ENCODE measurements at regions not wholly inside any gene's neighbourhood (a gene's known extent, or its start where the extent isn't known, plus 50 kb on each side); places are given as distances from the start of the nearest gene placed in this dataset.

GRCh38 chr1:81299892-81300291 is 500.8 kb upstream of the ADGRL2 start:
- H3K9me3 ChIP-seq (ENCODE audit: low read length): no peaks in the 10 kb centered on the region
- H3K4me3 ChIP-seq (ENCODE audit: low read depth, low read length, poor library complexity, severe bottlenecking): no peak overlapping the region
- POLR2A ChIA-PET: interaction anchor here (0.9 kb wide), 1 partner anchor 268 kb away, joined by 3 read pairs; no protein-coding TSS in a partner anchor
- H3K27ac ChIP-seq (ENCODE audit: low read depth, low read length, poor library complexity, severe bottlenecking): no peak overlapping the region
- DNase-seq (ENCODE audit: low spot score): no peak
- intact Hi-C loops (cut with micrococcal nuclease; ENCODE audit: unreplicated experiment): no loop called here
- H3K9me2 ChIP-seq (ENCODE audit: insufficient read depth, low read length): no peaks in the 10 kb centered on the region
- no TSS peak for BruUV-seq (replicated peaks)
- no peak overlapping the region for H3K4me2 ChIP-seq (ENCODE audit: low read length)
- no peaks in the 10 kb centered on the region for H3K36me3 ChIP-seq (ENCODE audit: insufficient read depth, low read length)
- TF ChIP-seq CTCF (conservative IDR thresholded peaks at IDR 0.05; ENCODE audit: low read length) (no peak), EZH2phosphoT487 (IDR thresholded peaks at IDR 0.05; ENCODE audit: borderline replicate concordance, low read depth, low read length) (no peak)
- H2AFZ ChIP-seq (ENCODE audit: low read length): no peak overlapping the region
- no peaks in the 10 kb centered on the region for H3K79me2 ChIP-seq (ENCODE audit: insufficient read depth, low read depth, low read length)
- no peaks in the 10 kb centered on the region for H3K4me1 ChIP-seq (ENCODE audit: insufficient read depth, low read length, poor library complexity, severe bottlenecking)
- no peaks in the 10 kb centered on the region for H4K20me1 ChIP-seq (ENCODE audit: insufficient read depth, low read length)
- CTCF ChIA-PET (ENCODE audit: unreplicated experiment): no interaction called here

- ChIA-PET POLR2A (no interaction called here), CTCF (ENCODE audit: unreplicated experiment) (no interaction called here)
- Histone ChIP-seq H3K9me2 (ENCODE audit: insufficient read depth, low read length) (no peaks in the 10 kb centered on the region), H3K4me1 (ENCODE audit: insufficient read depth, low read length, poor library complexity, severe bottlenecking) (no peaks in the 10 kb centered on the region), H2AFZ (ENCODE audit: low read length) (no peak overlapping the region), H3K79me2 (ENCODE audit: insufficient read depth, low read depth, low read length) (no peaks in the 10 kb centered on the region), H3K36me3 (ENCODE audit: insufficient read depth, low read length) (no peaks in the 10 kb centered on the region), H4K20me1 (ENCODE audit: insufficient read depth, low read length) (no peaks in the 10 kb centered on the region), H3K4me3 (ENCODE audit: low read depth, low read length, poor library complexity, severe bottlenecking) (no peak overlapping the region), H3K27ac (ENCODE audit: low read depth, low read length, poor library complexity, severe bottlenecking) (no peak overlapping the region), H3K9me3 (ENCODE audit: low read length) (no peaks in the 10 kb centered on the region), H3K4me2 (ENCODE audit: low read length) (no peak overlapping the region)
- no TSS peak for BruUV-seq (replicated peaks)
- no peak for DNase-seq (ENCODE audit: low spot score)
- intact Hi-C loops (cut with micrococcal nuclease; ENCODE audit: unreplicated experiment): no loop called here
- TF ChIP-seq EZH2phosphoT487 (IDR thresholded peaks at IDR 0.05; ENCODE audit: borderline replicate concordance, low read depth, low read length) (no peak), CTCF (conservative IDR thresholded peaks at IDR 0.05; ENCODE audit: low read length) (no peak)
These were observed 502.5 kb upstream of the ADGRL2 start for GRCh38 chr1:81298266-81298665.

GRCh38 chr1:81296601-81297000 is 504.1 kb upstream of the ADGRL2 start:
- no TSS peak for BruUV-seq (replicated peaks)
- Histone ChIP-seq H3K9me2 (ENCODE audit: insufficient read depth, low read length) (no peaks in the 10 kb centered on the region), H3K9me3 (ENCODE audit: low read length) (no peaks in the 10 kb centered on the region), H3K27ac (ENCODE audit: low read depth, low read length, poor library complexity, severe bottlenecking) (no peak overlapping the region), H3K4me3 (ENCODE audit: low read depth, low read length, poor library complexity, severe bottlenecking) (no peak overlapping the region), H3K79me2 (ENCODE audit: insufficient read depth, low read depth, low read length) (no peaks in the 10 kb centered on the region), H2AFZ (ENCODE audit: low read length) (no peak overlapping the region), H3K4me1 (ENCODE audit: insufficient read depth, low read length, poor library complexity, severe bottlenecking) (no peaks in the 10 kb centered on the region), H3K36me3 (ENCODE audit: insufficient read depth, low read length) (no peaks in the 10 kb centered on the region), H4K20me1 (ENCODE audit: insufficient read depth, low read length) (no peaks in the 10 kb centered on the region), H3K4me2 (ENCODE audit: low read length) (no peak overlapping the region)
- TF ChIP-seq EZH2phosphoT487 (IDR thresholded peaks at IDR 0.05; ENCODE audit: borderline replicate concordance, low read depth, low read length) (no peak), CTCF (conservative IDR thresholded peaks at IDR 0.05; ENCODE audit: low read length) (no peak)
- CTCF ChIA-PET (ENCODE audit: unreplicated experiment): no interaction called here
- POLR2A ChIA-PET: interaction anchor here (0.6 kb wide), 1 partner anchor 248 kb away, joined by 6 read pairs; no protein-coding TSS in a partner anchor
- intact Hi-C loops (cut with micrococcal nuclease; ENCODE audit: unreplicated experiment): no loop called here
- no peak for DNase-seq (ENCODE audit: low spot score)
